Effector CD8-positive, alpha-beta T cell (primary cell): ENCODE measurements at regions not wholly inside any gene's neighbourhood (a gene's known extent, or its start where the extent isn't known, plus 50 kb on each side); places are given as distances from the start of the nearest gene placed in this dataset.

ENCODE experiments used
- DNase-seq: peaks from one replicate; lab custom pipeline; 2025; lab: John Stamatoyannopoulos, UW

- no peak for DNase-seq
Observed at GRCh38 chr16:85360323-85361277, 248.3 kb upstream of the CIBAR2 start.

GRCh38 chr16:85361441-85362118, 249.3 kb upstream of the CIBAR2 start:
- no peak for DNase-seq

DNA sequence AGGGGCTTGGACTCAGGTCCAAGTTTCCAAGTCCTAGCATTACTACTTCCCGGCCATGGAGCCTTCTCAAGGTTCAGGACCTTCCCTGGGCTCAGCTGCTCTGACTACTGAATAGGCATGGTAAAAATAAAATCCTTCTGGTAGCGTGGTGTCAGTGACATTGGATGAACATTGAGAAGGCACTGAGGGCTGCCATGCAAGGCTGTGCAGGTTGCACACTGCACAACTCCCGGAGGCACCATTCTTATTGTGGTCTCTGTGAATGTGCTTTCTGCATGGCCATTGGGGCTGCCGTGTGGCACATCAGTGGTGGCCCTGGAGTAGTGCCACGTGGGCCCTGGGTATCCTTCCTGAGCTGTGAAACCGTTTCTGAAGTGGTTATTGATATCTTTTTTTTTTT, 250.2 kb upstream of the CIBAR2 start:
- no peak for DNase-seq

DNA sequence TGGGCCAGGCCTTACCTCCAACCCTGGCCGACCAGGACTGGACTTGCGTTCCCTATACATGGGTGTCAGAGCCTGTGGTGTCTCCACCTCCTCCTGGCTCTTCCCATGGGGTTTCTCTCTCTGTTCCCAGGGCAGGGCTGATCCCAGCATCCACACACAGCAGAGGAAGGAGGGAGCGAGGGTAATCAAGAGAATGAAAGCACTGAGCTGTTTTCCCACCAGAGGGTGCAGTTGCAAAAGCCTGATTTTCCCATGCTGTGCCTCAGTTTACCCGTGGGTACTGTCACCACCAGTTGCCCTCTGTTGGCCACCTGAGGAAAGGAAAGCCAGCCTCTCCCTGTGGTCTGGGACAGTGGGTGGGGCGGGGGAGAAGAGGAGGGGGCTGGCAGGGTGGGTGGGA, 249.7 kb upstream of the GSE1 start:
- no peak for DNase-seq

GRCh38 chr16:85363881-85364280, 249.2 kb upstream of the GSE1 start:
- no peak for DNase-seq

DNA sequence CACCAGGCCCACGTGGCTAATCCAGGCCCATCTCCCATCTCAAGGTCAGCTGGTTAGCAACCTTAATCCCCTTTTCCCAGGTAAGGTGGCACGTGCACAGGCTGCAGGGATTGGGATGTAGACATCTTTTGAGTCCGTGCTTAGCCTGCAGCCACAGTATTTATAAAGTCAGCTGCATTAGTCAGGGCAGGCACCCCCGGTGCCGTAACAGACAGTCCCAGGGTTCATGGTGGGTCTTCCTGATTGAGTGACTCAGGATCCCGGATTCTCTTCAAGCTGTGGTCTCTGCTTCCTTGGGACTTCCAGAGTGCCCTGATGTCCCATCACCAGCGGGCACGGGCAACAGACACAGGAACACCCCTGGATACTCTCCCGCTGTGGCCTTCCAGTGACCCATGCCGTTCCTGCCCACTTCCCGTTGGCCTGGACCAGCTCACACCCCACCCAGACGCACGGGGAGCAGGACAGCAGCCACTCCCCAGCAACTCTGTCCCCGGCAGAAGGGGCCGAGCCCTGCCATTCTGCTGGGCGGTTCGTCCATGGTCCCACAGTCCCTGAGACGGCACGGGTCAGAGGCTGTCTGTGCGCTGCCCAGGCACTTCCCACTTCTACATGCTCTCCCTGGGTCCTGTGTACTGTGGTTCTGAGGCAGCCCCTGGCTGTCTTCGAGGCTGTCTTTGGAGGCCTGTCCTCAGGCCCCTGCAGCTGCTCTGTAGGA, 248.6 kb upstream of the GSE1 start:
- no peak for DNase-seq

- no peak for DNase-seq
Observed at GRCh38 chr16:85365120-85365519, 248.0 kb upstream of the GSE1 start.

- no peak for DNase-seq
Observed at GRCh38 chr16:85366031-85366763, 246.9 kb upstream of the GSE1 start.

GRCh38 chr16:85367485-85367884, 245.6 kb upstream of the GSE1 start:
- no peak for DNase-seq

- DNase-seq, result no peak
Observed at GRCh38 chr16:85369060-85369459, 244.1 kb upstream of the GSE1 start.

- peak; percentile 27 for DNase-seq
Observed at GRCh38 chr16:85369741-85370528, 243.2 kb upstream of the GSE1 start.

- DNase-seq, result no peak
Observed at GRCh38 chr16:85370543-85370880, 242.6 kb upstream of the GSE1 start.

DNA sequence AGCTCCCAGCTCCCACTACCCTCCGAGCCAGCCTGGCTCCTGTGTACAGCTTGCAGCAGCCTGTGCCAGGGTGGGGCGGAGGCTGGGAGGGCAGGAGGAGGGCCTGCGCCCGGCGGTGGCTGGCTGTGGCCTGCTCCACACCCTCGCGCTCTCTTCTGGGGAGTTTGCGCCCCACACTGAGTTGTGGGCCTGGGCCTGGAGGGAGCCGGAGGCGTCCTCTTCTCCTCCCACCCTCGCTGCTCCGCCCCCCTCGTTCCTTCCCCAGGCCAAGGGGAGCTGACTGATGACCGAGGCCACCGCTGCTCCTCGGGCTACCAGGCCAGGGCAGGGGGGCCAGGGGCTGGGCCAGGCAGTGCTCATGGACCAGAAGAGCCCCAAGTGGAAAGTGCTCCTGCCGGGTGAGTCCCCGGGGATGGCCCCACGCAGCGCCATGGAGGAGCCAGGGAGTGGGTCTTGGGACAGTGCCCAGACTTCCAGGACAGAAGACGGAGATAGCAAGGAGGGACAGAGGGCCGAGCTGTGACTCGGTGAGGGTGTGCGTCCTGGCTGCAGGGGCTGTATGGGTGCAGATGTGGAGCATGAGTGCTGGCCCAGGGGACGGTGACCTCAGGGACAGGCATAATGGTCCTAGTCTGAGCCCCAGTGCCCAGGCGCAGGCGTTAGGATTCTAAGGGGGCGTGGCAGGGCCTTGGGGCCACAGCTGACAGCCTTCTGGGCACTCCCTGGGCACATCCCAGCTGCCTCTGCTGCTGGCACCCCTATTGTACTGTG, 242.1 kb upstream of the GSE1 start:
- DNase-seq, result no peak

- no peak for DNase-seq
Observed at GRCh38 chr16:85371948-85372347, 241.2 kb upstream of the GSE1 start.

GRCh38 chr16:85372627-85373372, 240.3 kb upstream of the GSE1 start:
- no peak for DNase-seq

DNA sequence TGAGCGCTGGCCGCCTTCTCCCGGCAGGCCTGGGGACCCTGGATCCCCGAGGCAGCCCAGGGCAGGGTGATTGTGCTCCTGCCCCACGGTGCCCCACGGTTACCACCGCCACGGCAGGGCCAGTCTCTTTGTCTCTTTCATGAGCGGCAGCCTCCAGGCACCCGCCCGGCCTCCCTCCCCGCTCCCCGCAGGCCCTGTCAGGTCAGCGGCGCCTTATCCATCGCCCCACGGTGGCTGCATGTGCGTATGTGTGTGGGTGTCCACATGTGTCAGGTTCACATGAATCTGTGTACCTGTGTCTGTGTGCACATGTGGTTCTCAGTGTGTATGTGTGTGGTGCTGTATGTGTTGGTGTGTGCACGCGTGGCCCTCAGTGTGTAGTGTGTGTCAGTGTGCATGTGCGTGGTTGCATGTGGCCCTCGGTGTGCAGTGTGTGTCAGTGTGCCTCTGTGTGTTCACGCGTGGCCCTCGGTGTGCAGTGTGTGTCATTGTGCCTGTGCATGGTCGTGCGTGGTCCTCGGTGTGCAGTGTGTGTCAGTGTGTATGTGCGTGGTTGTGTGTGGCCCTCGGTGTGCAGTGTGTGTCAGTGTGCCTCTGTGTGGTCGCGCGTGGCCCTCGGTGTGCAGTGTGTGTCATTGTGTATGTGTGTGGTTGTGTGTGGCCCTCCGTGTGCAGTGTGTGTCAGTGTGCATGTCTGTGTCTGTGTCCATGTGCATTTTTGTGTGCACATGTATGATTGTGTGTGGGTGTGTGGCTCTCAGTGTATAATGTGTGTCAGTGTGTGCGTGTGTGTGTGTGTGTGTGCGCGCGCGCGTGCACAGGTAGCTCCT, 239.2 kb upstream of the GSE1 start:
- no peak for DNase-seq

- no peak for DNase-seq
Observed at GRCh38 chr16:85374571-85374872, 238.6 kb upstream of the GSE1 start.

- no peak for DNase-seq
Observed at GRCh38 chr16:85375282-85375681, 237.8 kb upstream of the GSE1 start.
